Endodermal cell (in vitro differentiated cells): ENCODE measurements at regions not wholly inside any gene's neighbourhood (a gene's known extent, or its start where the extent isn't known, plus 50 kb on each side); places are given as distances from the start of the nearest gene placed in this dataset.

Experiments
- DNase-seq: peaks from one replicate; pipeline ENCODE4 v3.0.0-alpha.2; 2017
- H3K27ac ChIP-seq: 2 replicates; pipeline ENCODE4 v1.5.1; 2013; ENCODE audit warnings: mild to moderate bottlenecking, low read depth, low read length, moderate library complexity
- H3K27me3 ChIP-seq: 2 replicates; pipeline ENCODE4 v1.6.1; 2013; ENCODE audit warnings: mild to moderate bottlenecking, low read length, moderate library complexity; ENCODE audit not compliant: insufficient read depth, control insufficient read depth, poor library complexity, severe bottlenecking
- H3K36me3 ChIP-seq: 2 replicates; pipeline ENCODE4 v1.7.0; 2013; ENCODE audit warnings: mild to moderate bottlenecking, low read length, moderate library complexity; ENCODE audit not compliant: control insufficient read depth, insufficient read depth
- H3K4me1 ChIP-seq: one replicate; pipeline ENCODE4 v1.7.0; 2013; ENCODE audit warnings: low read length; ENCODE audit not compliant: control insufficient read depth, insufficient read depth
- H3K4me3 ChIP-seq: 2 replicates; pipeline ENCODE4 v1.5.1; 2013; ENCODE audit warnings: mild to moderate bottlenecking, low read length, moderate library complexity
- H3K9ac ChIP-seq: 2 replicates; pipeline ENCODE4 v1.6.1; 2013; ENCODE audit warnings: mild to moderate bottlenecking, low read length, moderate library complexity; ENCODE audit not compliant: poor library complexity, severe bottlenecking; ENCODE audit errors: extremely low read depth
- H3K9me3 ChIP-seq: 2 replicates; pipeline ENCODE4 v1.6.1; 2013; ENCODE audit warnings: mild to moderate bottlenecking, low read length, moderate library complexity; ENCODE audit not compliant: control insufficient read depth
- H3K27ac Mint-ChIP-seq: 2 replicates; pipeline ENCODE4 v1.8.0; 2020; ENCODE audit warnings: mixed read lengths
- H3K27me3 Mint-ChIP-seq: 2 replicates; pipeline ENCODE4 v1.8.0; 2021; ENCODE audit warnings: mild to moderate bottlenecking, mixed read lengths; ENCODE audit not compliant: insufficient read depth
- H3K36me3 Mint-ChIP-seq: 2 replicates; pipeline ENCODE4 v1.8.0; 2020; ENCODE audit warnings: low read depth, mixed read lengths
- H3K4me1 Mint-ChIP-seq: 2 replicates; pipeline ENCODE4 v1.8.0; 2020; ENCODE audit warnings: mixed read lengths
- H3K4me3 Mint-ChIP-seq: 2 replicates; pipeline ENCODE4 v1.8.0; 2020; ENCODE audit warnings: mild to moderate bottlenecking, moderate library complexity, mixed read lengths
- H3K9me3 Mint-ChIP-seq: 2 replicates; pipeline ENCODE4 v1.8.0; 2020; ENCODE audit warnings: mild to moderate bottlenecking, mixed read lengths
- CTCF ChIP-seq: fragments of 200-600 bp; sonication (generic); conservative IDR thresholded peaks from 2 replicates; pipeline ENCODE4 v1.5.0; 2021; ENCODE audit warnings: antibody characterized with exemption, mild to moderate bottlenecking
- WGBS, 2 experiments: methylation state at CpG; one replicate each; pipeline versions ENCODE4 v1.1.5 to v1.1.7; 2013; ENCODE audit warnings: missing lambda C conversion rate in 2 of 2, mixed read lengths in 1 of 2; ENCODE audit not compliant: insufficient coverage in 1 of 2, insufficient read length in 1 of 2; 5-methylcytosine and 5-hydroxymethylcytosine counted together

GRCh38 chr10:108500396-108500795, 1335.9 kb upstream of the SORCS1 start:
- Mint-ChIP-seq H3K27ac (no peak overlapping the region), H3K9me3 (peaks cover 31% of the 10 kb centered on the region), H3K27me3 (no peaks in the 10 kb centered on the region), H3K36me3 (no peaks in the 10 kb centered on the region), H3K4me3 (no peak overlapping the region), H3K4me1 (no peaks in the 10 kb centered on the region)
- H3K9me3 ChIP-seq = peaks cover 27% of the 10 kb centered on the region
- no peak for DNase-seq
- H3K27ac ChIP-seq = no peak overlapping the region
- no peak overlapping the region for H3K4me3 ChIP-seq
- H3K9ac ChIP-seq = no peak overlapping the region
- no peak for TF ChIP-seq CTCF
- WGBS, 2 experiments = 82 to 88% methylated on average over 3 of the region's 3 CpGs
- no peaks in the 10 kb centered on the region for H3K4me1 ChIP-seq
- H3K36me3 ChIP-seq = no peaks in the 10 kb centered on the region
- no peaks in the 10 kb centered on the region for H3K27me3 ChIP-seq

GRCh38 chr10:108496106-108496505, 1331.6 kb upstream of the SORCS1 start:
- no peak overlapping the region for H3K27ac ChIP-seq
- no peak overlapping the region for H3K9ac ChIP-seq
- H3K36me3 Mint-ChIP-seq = no peaks in the 10 kb centered on the region
- H3K27ac Mint-ChIP-seq = no peak overlapping the region
- no peaks in the 10 kb centered on the region for H3K27me3 ChIP-seq
- H3K27me3 Mint-ChIP-seq = no peaks in the 10 kb centered on the region
- no peaks in the 10 kb centered on the region for H3K4me1 ChIP-seq
- H3K36me3 ChIP-seq = no peaks in the 10 kb centered on the region
- peaks cover 3% of the 10 kb centered on the region for H3K9me3 Mint-ChIP-seq
- no peaks in the 10 kb centered on the region for H3K4me1 Mint-ChIP-seq
- H3K4me3 Mint-ChIP-seq = no peak overlapping the region
- H3K9me3 ChIP-seq = peaks cover 12% of the 10 kb centered on the region
- DNase-seq = no peak
- no peak overlapping the region for H3K4me3 ChIP-seq
- no peak for TF ChIP-seq CTCF

GRCh38 chr10:108490944-108491343, 1326.4 kb upstream of the SORCS1 start:
- H3K4me3 Mint-ChIP-seq = no peak overlapping the region
- Histone ChIP-seq H3K27me3 (no peaks in the 10 kb centered on the region), H3K4me3 (no peak overlapping the region), H3K36me3 (no peaks in the 10 kb centered on the region), H3K4me1 (no peaks in the 10 kb centered on the region), H3K9ac (no peak overlapping the region), H3K27ac (no peak overlapping the region), H3K9me3 (peaks cover 15% of the 10 kb centered on the region)
- H3K9me3 Mint-ChIP-seq = no peaks in the 10 kb centered on the region
- H3K36me3 Mint-ChIP-seq = no peaks in the 10 kb centered on the region
- no peak for DNase-seq
- no peaks in the 10 kb centered on the region for H3K27me3 Mint-ChIP-seq
- no peak for TF ChIP-seq CTCF
- H3K27ac Mint-ChIP-seq = no peak overlapping the region
- WGBS, 2 experiments = no CpG with 5 or more reads among the region's 1 CpG
- H3K4me1 Mint-ChIP-seq = peaks cover 1% of the 10 kb centered on the region
